ENCODE measurements at regions not wholly inside any gene's neighbourhood (a gene's known extent, or its start where the extent isn't known, plus 50 kb on each side); places are given as distances from the start of the nearest gene placed in this dataset.

DNA sequence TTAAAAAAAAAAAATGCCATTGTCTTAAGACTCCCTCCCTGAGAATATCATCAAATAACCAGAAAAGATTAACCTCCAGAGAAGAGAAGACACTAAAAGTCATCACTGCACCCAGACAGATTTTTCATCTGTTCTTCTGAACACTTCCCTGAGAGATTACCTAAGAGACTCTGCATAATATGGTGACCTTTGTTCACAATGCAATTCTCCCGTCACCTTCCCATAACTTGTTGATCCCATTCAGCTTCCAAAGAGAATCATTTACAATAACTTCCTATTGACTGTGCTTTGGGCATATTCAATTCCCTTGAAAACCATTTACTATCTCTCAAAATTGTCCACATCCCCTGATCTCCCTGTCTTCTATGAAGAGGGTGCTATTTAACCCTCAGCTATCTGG lies 85.1 kb upstream of the SMAD1 start:
- no peak for TF ChIP-seq EZH2phosphoT487 (IDR thresholded peaks at IDR 0.05; ENCODE audit: borderline replicate concordance, low read length)
- TF ChIP-seq, protein P1, sequence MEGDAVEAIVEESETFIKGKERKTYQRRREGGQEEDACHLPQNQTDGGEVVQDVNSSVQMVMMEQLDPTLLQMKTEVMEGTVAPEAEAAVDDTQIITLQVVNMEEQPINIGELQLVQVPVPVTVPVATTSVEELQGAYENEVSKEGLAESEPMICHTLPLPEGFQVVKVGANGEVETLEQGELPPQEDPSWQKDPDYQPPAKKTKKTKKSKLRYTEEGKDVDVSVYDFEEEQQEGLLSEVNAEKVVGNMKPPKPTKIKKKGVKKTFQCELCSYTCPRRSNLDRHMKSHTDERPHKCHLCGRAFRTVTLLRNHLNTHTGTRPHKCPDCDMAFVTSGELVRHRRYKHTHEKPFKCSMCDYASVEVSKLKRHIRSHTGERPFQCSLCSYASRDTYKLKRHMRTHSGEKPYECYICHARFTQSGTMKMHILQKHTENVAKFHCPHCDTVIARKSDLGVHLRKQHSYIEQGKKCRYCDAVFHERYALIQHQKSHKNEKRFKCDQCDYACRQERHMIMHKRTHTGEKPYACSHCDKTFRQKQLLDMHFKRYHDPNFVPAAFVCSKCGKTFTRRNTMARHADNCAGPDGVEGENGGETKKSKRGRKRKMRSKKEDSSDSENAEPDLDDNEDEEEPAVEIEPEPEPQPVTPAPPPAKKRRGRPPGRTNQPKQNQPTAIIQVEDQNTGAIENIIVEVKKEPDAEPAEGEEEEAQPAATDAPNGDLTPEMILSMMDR (conservative IDR thresholded peaks at IDR 0.05; ENCODE audit: low read depth, low read length): no peak

Measured in PC-3 (cell line).